Lower leg skin (tissue), 4 donors: ENCODE measurements at regions not wholly inside any gene's neighbourhood (a gene's known extent, or its start where the extent isn't known, plus 50 kb on each side); places are given as distances from the start of the nearest gene placed in this dataset.

Experiments
- DNase-seq, 2 donors: peaks; one replicate each; pipeline ENCODE4 v3.0.0-alpha.2; 2019; ENCODE audit warnings: low spot score in 2 of 2
- H3K4me3 ChIP-seq: fragments of 200-600 bp; sonication (generic); 2 replicates; pipeline ENCODE4 v1.5.1; 2017; ENCODE audit warnings: mild to moderate bottlenecking, low read depth; ENCODE audit not compliant: poor library complexity, severe bottlenecking
- POLR2A ChIP-seq, 2 donors: fragments of 450-650 bp; IDR thresholded peaks; one replicate each; pipeline ENCODE4 v1.6.1; 2016 to 2017; ENCODE audit warnings: antibody characterized with exemption in 2 of 2, mild to moderate bottlenecking in 1 of 2, moderate library complexity in 1 of 2
- WGBS, 2 donors: methylation state at CpG; one replicate each; pipeline ENCODE4 v1.1.5; 2018; 5-methylcytosine and 5-hydroxymethylcytosine counted together
- intact Hi-C: fragments of 100-400 bp; cut with DNase I; formaldehyde crosslinking; loops from one replicate; pipeline ENCODE4 v1.15.0; 2023; ENCODE audit warnings: low total_unique reads
- TF ChIP-seq, protein P1 (sequence below), 3 donors: fragments of 450-650 bp; IDR thresholded peaks; one replicate each; pipeline ENCODE4 v1.5.1; 2016; ENCODE audit warnings: antibody characterized with exemption in 3 of 3, mild to moderate bottlenecking in 3 of 3, moderate library complexity in 2 of 3

- WGBS, 2 donors: 42 to 50% methylated on average over 3 of the region's 3 CpGs
- no peak overlapping the region for H3K4me3 ChIP-seq
- TF ChIP-seq POLR2A (IDR thresholded peaks at IDR 0.05): no peak
- TF ChIP-seq, protein P1, sequence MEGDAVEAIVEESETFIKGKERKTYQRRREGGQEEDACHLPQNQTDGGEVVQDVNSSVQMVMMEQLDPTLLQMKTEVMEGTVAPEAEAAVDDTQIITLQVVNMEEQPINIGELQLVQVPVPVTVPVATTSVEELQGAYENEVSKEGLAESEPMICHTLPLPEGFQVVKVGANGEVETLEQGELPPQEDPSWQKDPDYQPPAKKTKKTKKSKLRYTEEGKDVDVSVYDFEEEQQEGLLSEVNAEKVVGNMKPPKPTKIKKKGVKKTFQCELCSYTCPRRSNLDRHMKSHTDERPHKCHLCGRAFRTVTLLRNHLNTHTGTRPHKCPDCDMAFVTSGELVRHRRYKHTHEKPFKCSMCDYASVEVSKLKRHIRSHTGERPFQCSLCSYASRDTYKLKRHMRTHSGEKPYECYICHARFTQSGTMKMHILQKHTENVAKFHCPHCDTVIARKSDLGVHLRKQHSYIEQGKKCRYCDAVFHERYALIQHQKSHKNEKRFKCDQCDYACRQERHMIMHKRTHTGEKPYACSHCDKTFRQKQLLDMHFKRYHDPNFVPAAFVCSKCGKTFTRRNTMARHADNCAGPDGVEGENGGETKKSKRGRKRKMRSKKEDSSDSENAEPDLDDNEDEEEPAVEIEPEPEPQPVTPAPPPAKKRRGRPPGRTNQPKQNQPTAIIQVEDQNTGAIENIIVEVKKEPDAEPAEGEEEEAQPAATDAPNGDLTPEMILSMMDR (IDR thresholded peaks at IDR 0.05): no peak
- intact Hi-C loops: no loop called here
- no peak for DNase-seq
These were observed 93.3 kb upstream of the ATP1A1 start for GRCh38 chr1:116279715-116280114.

GRCh38 chr1:116284819-116285390 is 88.1 kb upstream of the ATP1A1 start:
- TF ChIP-seq, protein P1 (IDR thresholded peaks at IDR 0.05): no peak
- TF ChIP-seq POLR2A (IDR thresholded peaks at IDR 0.05): no peak
- DNase-seq: no peak
- intact Hi-C loops: no loop called here
- no peak overlapping the region for H3K4me3 ChIP-seq
- 68 to 73% methylated on average over 5 of the region's 5 CpGs for whole genome bisulfite sequencing, 2 donors

DNA sequence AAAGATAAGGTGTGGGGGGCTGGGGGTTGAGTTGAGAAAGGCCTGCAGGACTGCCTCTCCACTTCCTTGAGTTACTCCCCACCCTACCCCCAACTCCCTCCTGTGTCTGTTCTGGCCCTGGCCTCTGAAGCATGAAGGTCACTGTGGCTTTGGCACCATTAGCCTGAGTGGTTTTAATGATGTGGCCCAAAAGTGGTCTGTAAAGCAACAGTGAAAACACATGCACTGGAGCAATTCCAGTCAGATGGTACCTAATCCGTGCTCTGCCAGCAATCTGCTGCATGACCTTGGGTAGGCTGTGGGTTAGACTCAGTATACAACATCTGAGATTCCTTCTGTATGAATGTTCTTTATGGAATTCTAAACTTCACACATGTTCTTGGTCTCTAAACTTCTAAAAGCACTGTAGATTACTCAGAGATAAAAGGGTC is 86.5 kb upstream of the ATP1A1 start:
- DNase-seq: no peak
- H3K4me3 ChIP-seq: no peak overlapping the region
- TF ChIP-seq, protein P1 (IDR thresholded peaks at IDR 0.05): no peak
- no peak for TF ChIP-seq POLR2A (IDR thresholded peaks at IDR 0.05)
- 56 to 61% methylated on average over 1 of the region's 1 CpG for WGBS, 2 donors
- intact Hi-C loops: no loop called here

DNA sequence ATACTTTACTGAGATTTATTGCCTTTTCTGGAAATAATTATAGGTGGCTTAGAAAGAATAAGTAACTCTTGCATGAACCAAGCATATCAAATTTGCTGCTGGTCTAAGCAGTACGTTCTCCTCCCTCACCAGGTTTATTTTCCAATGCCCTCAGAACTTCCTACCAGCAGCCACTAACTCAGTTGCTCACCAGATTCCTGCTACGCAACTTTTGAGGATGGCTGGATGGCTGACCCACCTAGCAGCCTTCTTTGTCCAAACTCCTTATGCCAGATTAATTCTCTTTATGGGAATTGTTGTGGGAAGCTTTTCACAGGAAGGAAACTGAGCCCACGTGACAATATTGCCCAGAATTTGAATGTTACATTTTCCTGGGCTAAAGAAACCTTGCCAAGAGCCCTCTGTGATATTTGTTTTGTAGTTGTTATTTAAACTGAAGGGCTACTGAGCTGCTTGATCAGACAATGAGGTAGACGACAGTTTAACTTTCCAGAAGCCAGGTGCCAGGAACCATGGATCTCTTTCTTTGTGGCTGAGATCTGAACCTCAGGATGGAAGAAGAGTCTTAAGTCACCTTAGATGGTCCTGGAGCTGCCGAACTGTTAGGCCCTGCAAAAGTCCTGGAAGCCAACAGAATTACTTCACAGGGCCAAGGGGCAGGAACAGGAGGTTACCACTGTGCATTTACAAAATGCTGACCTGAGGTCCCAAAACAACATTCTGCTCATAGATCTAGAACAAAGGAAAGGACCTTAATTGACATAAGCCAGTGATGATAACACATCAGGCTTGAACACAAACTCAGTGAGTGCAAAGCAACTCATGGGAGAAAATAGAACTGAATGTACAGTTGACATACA is 85.5 kb upstream of the ATP1A1 start:
- TF ChIP-seq, protein P1 (IDR thresholded peaks at IDR 0.05): no peak
- no peak for TF ChIP-seq POLR2A (IDR thresholded peaks at IDR 0.05)
- intact Hi-C loops: no loop called here
- 70 to 73% methylated on average over 5 of the region's 5 CpGs for WGBS, 2 donors
- no peak for DNase-seq
- no peak overlapping the region for H3K4me3 ChIP-seq

GRCh38 chr1:116288201-116288598 is 84.8 kb upstream of the ATP1A1 start:
- intact Hi-C loops: no loop called here
- no peak for DNase-seq
- no peak overlapping the region for H3K4me3 ChIP-seq
- 72 to 75% methylated on average over 2 of the region's 2 CpGs for WGBS, 2 donors
- TF ChIP-seq, protein P1 (IDR thresholded peaks at IDR 0.05): no peak
- no peak for TF ChIP-seq POLR2A (IDR thresholded peaks at IDR 0.05)
